Activated naive CD4-positive, alpha-beta T cell treated with anti-CD3 and anti-CD28 coated beads for 36 hours (primary cell): ENCODE measurements at regions not wholly inside any gene's neighbourhood (a gene's known extent, or its start where the extent isn't known, plus 50 kb on each side); places are given as distances from the start of the nearest gene placed in this dataset.

ENCODE experiments used
- CTCF ChIA-PET: fragments of 350-600 bp; sonication (Branson Sonifier 250); formaldehyde crosslinking; loops from one replicate; lab custom pipeline; 2021; ENCODE audit warnings: antibody characterized with exemption; lab: Charles Lee
- DNase-seq: peaks from one replicate; pipeline ENCODE4 v3.0.0-alpha.2; 2020
- H3K27ac Mint-ChIP-seq: one replicate; pipeline ENCODE4 v1.8.0; 2021; ENCODE audit warnings: mild to moderate bottlenecking, mixed read lengths
- H3K27me3 Mint-ChIP-seq: one replicate; pipeline ENCODE4 v1.8.0; 2021; ENCODE audit warnings: low read depth, mixed read lengths
- H3K36me3 Mint-ChIP-seq: one replicate; pipeline ENCODE4 v1.8.0; 2021; ENCODE audit warnings: low read depth, mixed read lengths
- H3K4me1 Mint-ChIP-seq: one replicate; pipeline ENCODE4 v1.8.0; 2021; ENCODE audit warnings: low read depth, mixed read lengths
- H3K4me3 Mint-ChIP-seq: one replicate; pipeline ENCODE4 v1.8.0; 2021; ENCODE audit warnings: mild to moderate bottlenecking, moderate library complexity, mixed read lengths
- H3K9me3 Mint-ChIP-seq: one replicate; pipeline ENCODE4 v1.8.0; 2021; ENCODE audit warnings: mixed read lengths
- intact Hi-C: fragments of 100-400 bp; cut with micrococcal nuclease; formaldehyde crosslinking; loops from one replicate; pipeline ENCODE4 v1.15.1; 2023

DNA sequence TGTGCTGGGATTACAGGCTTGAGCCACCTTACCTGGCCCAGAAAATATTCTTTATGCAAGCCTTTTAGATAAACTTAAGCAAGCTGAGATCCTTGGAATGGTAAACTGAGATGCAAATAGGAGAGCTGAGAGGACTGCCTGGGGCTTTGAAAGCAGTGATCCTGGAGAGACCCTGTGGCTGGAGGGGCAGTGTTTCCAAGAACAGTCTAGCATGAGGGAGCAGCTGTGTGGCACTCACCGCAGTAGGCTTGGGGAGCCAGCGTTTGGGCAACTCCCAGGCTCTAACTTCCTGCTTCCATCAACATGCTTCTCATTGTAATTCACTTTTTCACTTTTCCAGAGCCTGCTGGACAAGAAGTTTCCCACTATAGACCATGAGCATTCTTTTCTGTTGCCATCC, 144.1 kb upstream of the CELF4 start:
- DNase-seq, result no peak
- Mint-ChIP-seq H3K9me3 (no peaks in the 10 kb centered on the region), H3K4me1 (no peaks in the 10 kb centered on the region), H3K27ac (no peak overlapping the region), H3K36me3 (no peaks in the 10 kb centered on the region), H3K27me3 (no peaks in the 10 kb centered on the region), H3K4me3 (no peak overlapping the region)
- CTCF ChIA-PET, result no interaction called here
- intact Hi-C loops, result no loop called here

DNA sequence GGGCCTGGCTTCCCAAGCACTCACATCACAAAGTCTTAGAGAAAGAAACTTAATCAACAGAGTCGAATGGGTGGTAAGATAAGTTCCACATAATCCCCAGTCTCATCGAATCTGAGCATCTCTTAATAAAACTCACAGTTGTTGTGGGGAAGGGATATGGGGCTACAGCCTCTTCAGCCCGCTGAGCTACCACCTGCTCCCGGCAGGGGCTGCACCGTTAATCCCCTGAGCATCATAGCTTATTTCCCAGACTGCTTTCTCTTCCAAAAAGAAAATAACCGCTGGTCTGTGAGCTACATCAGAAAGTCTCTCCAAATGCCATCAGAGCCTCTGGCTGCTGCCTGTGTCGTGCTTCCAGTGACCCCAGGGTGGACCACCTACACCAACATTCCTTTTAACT, 139.4 kb upstream of the CELF4 start:
- Mint-ChIP-seq H3K27me3 (no peaks in the 10 kb centered on the region), H3K36me3 (no peaks in the 10 kb centered on the region), H3K4me1 (no peaks in the 10 kb centered on the region), H3K4me3 (no peak overlapping the region), H3K9me3 (peaks cover 2% of the 10 kb centered on the region), H3K27ac (no peak overlapping the region)
- intact Hi-C loops, result no loop called here
- DNase-seq, result no peak
- CTCF ChIA-PET, result no interaction called here

GRCh38 chr18:37702841-37703240, 137.2 kb upstream of the CELF4 start:
- CTCF ChIA-PET, result no interaction called here
- Mint-ChIP-seq H3K27ac (no peak overlapping the region), H3K4me1 (no peaks in the 10 kb centered on the region), H3K36me3 (no peaks in the 10 kb centered on the region), H3K27me3 (no peaks in the 10 kb centered on the region), H3K9me3 (peaks cover 2% of the 10 kb centered on the region), H3K4me3 (no peak overlapping the region)
- intact Hi-C loops, result no loop called here
- DNase-seq, result no peak

DNA sequence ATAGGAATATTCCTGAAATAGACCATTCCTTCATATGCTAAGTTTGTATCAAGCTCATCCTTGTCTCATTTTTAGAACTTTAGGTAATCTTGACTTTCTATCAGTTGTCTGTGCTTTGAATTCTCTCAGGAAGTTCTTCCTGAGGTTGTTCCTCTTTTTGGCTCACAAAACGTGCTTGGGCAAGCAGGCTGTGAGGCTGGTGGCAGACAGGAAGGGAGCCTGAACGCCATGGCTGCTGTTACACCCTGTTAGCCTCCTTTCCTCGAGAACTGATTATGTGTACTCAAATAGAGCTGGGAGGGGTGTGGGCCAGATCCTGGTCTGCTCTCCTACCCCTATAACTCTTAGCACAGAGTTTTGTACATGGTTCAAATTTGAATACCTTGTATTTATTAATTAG, 136.4 kb upstream of the CELF4 start:
- Mint-ChIP-seq H3K4me1 (no peaks in the 10 kb centered on the region), H3K27ac (no peak overlapping the region), H3K9me3 (peaks cover 2% of the 10 kb centered on the region), H3K4me3 (no peak overlapping the region), H3K36me3 (no peaks in the 10 kb centered on the region), H3K27me3 (no peaks in the 10 kb centered on the region)
- CTCF ChIA-PET, result no interaction called here
- DNase-seq, result no peak
- intact Hi-C loops, result no loop called here

- intact Hi-C loops, result no loop called here
- H3K36me3 Mint-ChIP-seq, result no peaks in the 10 kb centered on the region
- no peaks in the 10 kb centered on the region for H3K27me3 Mint-ChIP-seq
- no peaks in the 10 kb centered on the region for H3K4me1 Mint-ChIP-seq
- H3K4me3 Mint-ChIP-seq, result no peak overlapping the region
- H3K9me3 Mint-ChIP-seq, result peaks cover 2% of the 10 kb centered on the region
- H3K27ac Mint-ChIP-seq, result no peak overlapping the region
- CTCF ChIA-PET, result interaction anchor here (0.7 to 1.0 kb wide), 2 partner anchors 19 to 1072 kb away, joined by 3 read pairs; no protein-coding TSS in a partner anchor
- no peak for DNase-seq
These were observed 133.0 kb upstream of the CELF4 start for GRCh38 chr18:37698508-37699040.

- Mint-ChIP-seq H3K27me3 (no peaks in the 10 kb centered on the region), H3K9me3 (no peaks in the 10 kb centered on the region), H3K4me1 (no peaks in the 10 kb centered on the region), H3K4me3 (no peak overlapping the region), H3K27ac (no peak overlapping the region), H3K36me3 (no peaks in the 10 kb centered on the region)
- intact Hi-C loops, result no loop called here
- no peak for DNase-seq
- CTCF ChIA-PET, result no interaction called here
These were observed 128.9 kb upstream of the CELF4 start for GRCh38 chr18:37694516-37694915.

DNA sequence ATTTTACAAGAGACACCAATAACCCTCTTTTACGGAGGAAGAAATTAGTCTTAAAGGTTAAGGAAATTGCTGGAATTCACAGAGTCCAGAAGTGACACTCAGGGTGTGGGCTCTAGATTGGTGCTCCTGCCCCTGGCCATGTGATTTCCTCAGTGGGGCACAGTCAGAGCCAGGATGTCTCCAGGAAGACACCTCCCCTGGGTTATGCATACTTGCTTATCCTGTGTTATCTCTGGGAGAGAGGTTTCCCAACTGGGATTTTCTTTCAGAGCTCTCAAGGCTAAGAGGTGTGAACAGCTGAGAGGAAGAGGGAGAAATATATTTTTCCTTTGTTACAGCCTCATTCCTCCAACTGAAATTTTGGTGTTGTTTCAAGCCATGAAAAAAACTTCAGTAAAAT, 125.6 kb upstream of the CELF4 start:
- no peaks in the 10 kb centered on the region for H3K4me1 Mint-ChIP-seq
- no peaks in the 10 kb centered on the region for H3K9me3 Mint-ChIP-seq
- H3K27me3 Mint-ChIP-seq, result no peaks in the 10 kb centered on the region
- intact Hi-C loops, result no loop called here
- no peaks in the 10 kb centered on the region for H3K36me3 Mint-ChIP-seq
- no peak overlapping the region for H3K4me3 Mint-ChIP-seq
- CTCF ChIA-PET, result no interaction called here
- H3K27ac Mint-ChIP-seq, result no peak overlapping the region
- no peak for DNase-seq

DNA sequence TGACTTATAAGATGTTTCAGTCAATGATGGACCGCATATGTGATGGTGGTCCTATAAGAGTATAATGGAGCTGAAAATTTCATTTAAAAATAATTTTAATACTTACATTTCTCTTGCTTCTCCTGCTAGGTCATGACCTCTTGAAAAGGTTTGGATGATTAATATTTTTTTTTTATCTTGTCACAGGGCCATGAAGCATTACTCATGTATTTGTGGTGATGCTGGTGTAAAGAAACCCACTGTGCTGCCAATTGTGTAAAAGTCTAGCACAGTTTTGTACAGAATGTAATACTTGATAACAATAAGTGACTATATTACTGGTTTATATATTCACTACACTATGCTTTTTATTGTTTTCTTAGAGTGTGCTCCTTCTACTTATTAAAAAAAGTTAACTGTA, 124.2 kb upstream of the CELF4 start:
- H3K27ac Mint-ChIP-seq, result no peak overlapping the region
- no peak overlapping the region for H3K4me3 Mint-ChIP-seq
- intact Hi-C loops, result no loop called here
- H3K27me3 Mint-ChIP-seq, result no peaks in the 10 kb centered on the region
- H3K36me3 Mint-ChIP-seq, result no peaks in the 10 kb centered on the region
- H3K9me3 Mint-ChIP-seq, result no peaks in the 10 kb centered on the region
- CTCF ChIA-PET, result no interaction called here
- DNase-seq, result no peak
- no peaks in the 10 kb centered on the region for H3K4me1 Mint-ChIP-seq

- intact Hi-C loops, result no loop called here
- no peak for DNase-seq
- no peaks in the 10 kb centered on the region for H3K4me1 Mint-ChIP-seq
- H3K36me3 Mint-ChIP-seq, result no peaks in the 10 kb centered on the region
- H3K27me3 Mint-ChIP-seq, result peaks cover 5% of the 10 kb centered on the region
- no peaks in the 10 kb centered on the region for H3K9me3 Mint-ChIP-seq
- CTCF ChIA-PET, result no interaction called here
- H3K4me3 Mint-ChIP-seq, result no peak overlapping the region
- H3K27ac Mint-ChIP-seq, result no peak overlapping the region
These were observed 119.0 kb upstream of the CELF4 start for GRCh38 chr18:37684590-37684989.

GRCh38 chr18:37684183-37684582, 118.6 kb upstream of the CELF4 start:
- no peaks in the 10 kb centered on the region for H3K36me3 Mint-ChIP-seq
- intact Hi-C loops, result no loop called here

DNA sequence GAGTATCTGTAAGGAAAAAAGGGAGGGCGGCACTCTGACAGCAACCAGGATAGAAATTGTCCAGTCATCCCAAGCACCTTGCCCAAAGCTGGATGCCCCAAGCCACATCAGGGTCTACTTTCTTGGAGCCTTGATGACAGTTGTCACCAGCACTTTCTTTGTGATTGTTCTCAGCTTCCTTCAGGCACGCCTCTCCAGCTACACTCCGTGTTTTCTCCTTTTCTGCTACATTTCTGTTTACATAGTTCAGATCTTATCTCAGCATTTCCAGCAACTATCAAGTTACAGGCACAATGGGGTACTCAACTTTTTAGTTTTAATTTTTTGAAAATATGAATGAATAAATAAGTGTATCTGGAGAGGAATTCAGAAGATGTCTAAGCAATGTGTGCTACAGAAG, 115.3 kb upstream of the CELF4 start:
- peaks cover 4% of the 10 kb centered on the region for H3K9me3 Mint-ChIP-seq
- H3K36me3 Mint-ChIP-seq, result no peaks in the 10 kb centered on the region
- CTCF ChIA-PET, result no interaction called here
- H3K27me3 Mint-ChIP-seq, result peaks cover 5% of the 10 kb centered on the region
- no peak for DNase-seq
- H3K27ac Mint-ChIP-seq, result no peak overlapping the region
- H3K4me3 Mint-ChIP-seq, result no peak overlapping the region
- no peaks in the 10 kb centered on the region for H3K4me1 Mint-ChIP-seq
- intact Hi-C loops, result no loop called here

More at GRCh38 chr18:37684183-37684582, 118.6 kb upstream of the CELF4 start:
- no peaks in the 10 kb centered on the region for H3K4me1 Mint-ChIP-seq
- no peak for DNase-seq
- peaks cover 5% of the 10 kb centered on the region for H3K27me3 Mint-ChIP-seq
- H3K27ac Mint-ChIP-seq, result no peak overlapping the region
- no peak overlapping the region for H3K4me3 Mint-ChIP-seq
- no peaks in the 10 kb centered on the region for H3K9me3 Mint-ChIP-seq
- CTCF ChIA-PET, result no interaction called here

DNA sequence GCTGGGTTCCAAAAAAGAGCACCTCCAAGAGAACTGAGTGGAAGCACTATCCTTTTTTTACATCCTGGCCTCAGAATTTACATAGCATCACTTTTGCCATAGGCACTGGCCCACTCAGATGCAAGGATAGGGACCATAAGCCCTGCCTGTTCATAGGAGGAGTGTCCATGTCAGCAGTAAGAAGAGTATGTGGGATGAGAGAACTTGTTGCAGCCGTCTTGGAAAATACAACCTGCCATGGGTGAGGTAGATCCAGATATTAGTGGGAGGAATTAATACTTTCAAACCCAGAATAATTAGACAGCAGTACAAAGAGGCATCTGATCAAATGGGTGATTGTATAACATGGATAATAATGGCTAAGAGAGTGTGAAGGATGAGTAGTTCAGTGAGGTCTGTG, 110.7 kb upstream of the CELF4 start:
- H3K9me3 Mint-ChIP-seq, result peaks cover 8% of the 10 kb centered on the region
- no peak for DNase-seq
- no peaks in the 10 kb centered on the region for H3K27me3 Mint-ChIP-seq
- no peaks in the 10 kb centered on the region for H3K36me3 Mint-ChIP-seq
- intact Hi-C loops, result no loop called here
- no peak overlapping the region for H3K4me3 Mint-ChIP-seq
- CTCF ChIA-PET, result no interaction called here
- H3K27ac Mint-ChIP-seq, result no peak overlapping the region
- no peaks in the 10 kb centered on the region for H3K4me1 Mint-ChIP-seq

DNA sequence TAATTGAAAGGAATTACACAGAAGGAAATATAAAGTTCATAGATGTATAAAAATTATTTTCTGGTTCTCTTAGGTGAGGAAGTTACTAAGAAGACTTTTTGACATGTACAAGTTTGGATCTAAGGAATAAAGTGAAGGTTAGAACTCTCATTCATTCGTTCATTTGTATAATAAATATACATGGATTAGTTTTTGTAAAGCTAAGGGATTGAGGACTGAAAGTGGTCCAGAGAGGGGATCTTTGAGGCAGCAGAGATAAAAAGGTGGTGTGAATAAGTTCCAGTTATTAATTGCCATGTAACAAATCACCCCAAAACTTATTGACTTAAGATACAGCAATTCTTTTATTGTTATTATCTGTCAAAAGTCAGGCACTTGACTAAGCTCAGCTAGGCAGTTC, 110.1 kb upstream of the CELF4 start:
- no peak overlapping the region for H3K27ac Mint-ChIP-seq
- no peaks in the 10 kb centered on the region for H3K36me3 Mint-ChIP-seq
- H3K4me1 Mint-ChIP-seq, result no peaks in the 10 kb centered on the region
- intact Hi-C loops, result no loop called here
- DNase-seq, result no peak
- H3K4me3 Mint-ChIP-seq, result no peak overlapping the region
- CTCF ChIA-PET, result no interaction called here
- H3K27me3 Mint-ChIP-seq, result no peaks in the 10 kb centered on the region
- peaks cover 8% of the 10 kb centered on the region for H3K9me3 Mint-ChIP-seq

DNA sequence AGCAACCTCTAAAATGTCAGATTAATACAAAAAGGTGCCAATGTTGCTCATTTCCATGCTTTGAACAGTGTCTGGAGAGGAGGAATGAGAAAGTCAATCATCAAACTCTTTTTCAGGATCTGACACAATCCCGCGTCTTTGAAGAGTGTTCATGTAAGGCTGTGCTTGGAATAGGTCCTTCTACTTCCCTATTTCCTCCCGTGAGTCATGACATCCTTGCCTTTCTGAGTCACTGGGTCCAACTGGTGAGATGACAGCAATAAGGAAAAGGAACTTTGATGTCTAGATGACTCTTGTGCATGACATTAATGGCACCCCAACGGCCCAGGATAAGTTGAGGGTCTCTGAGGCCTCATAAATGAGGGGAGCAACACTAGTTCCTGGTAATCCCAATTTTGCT, 109.0 kb upstream of the CELF4 start:
- H3K36me3 Mint-ChIP-seq, result no peaks in the 10 kb centered on the region
- H3K27ac Mint-ChIP-seq, result no peak overlapping the region
- intact Hi-C loops, result no loop called here
- CTCF ChIA-PET, result no interaction called here
- H3K9me3 Mint-ChIP-seq, result peaks cover 8% of the 10 kb centered on the region
- H3K4me1 Mint-ChIP-seq, result no peaks in the 10 kb centered on the region
- DNase-seq, result no peak
- H3K4me3 Mint-ChIP-seq, result no peak overlapping the region
- no peaks in the 10 kb centered on the region for H3K27me3 Mint-ChIP-seq
